Caco-2 (cell line): ENCODE measurements at regions not wholly inside any gene's neighbourhood (a gene's known extent, or its start where the extent isn't known, plus 50 kb on each side); places are given as distances from the start of the nearest gene placed in this dataset.

Experiments used
- BruUV-seq: library from RNA; stranded (reverse); fragments of 400-500 nt; replicated peaks from 2 replicates; lab custom pipeline; 2021; lab: Mats Ljungman, UMichigan
- CTCF ChIA-PET: fragments of 300-600 bp; sonication (Branson Sonifier 250); formaldehyde crosslinking; loops from one replicate; lab custom pipeline; 2022; ENCODE audit warnings: antibody characterized with exemption; lab: Charles Lee
- POLR2A ChIA-PET: fragments of 300-600 bp; sonication (Branson Sonifier 250); formaldehyde crosslinking; loops from one replicate; lab custom pipeline; 2022; ENCODE audit warnings: antibody characterized with exemption; lab: Charles Lee
- DNase-seq, 2 experiments: peaks; one replicate each; pipeline versions ENCODE4 v3.0.0 to v3.0.0-alpha.2; 2020 to 2022
- H3K27me3 ChIP-seq: replicated peaks from 2 replicates; pipeline ENCODE4 v1.6.0; 2011; ENCODE audit warnings: low read length; ENCODE audit not compliant: control insufficient read depth, insufficient read depth
- H3K36me3 ChIP-seq: 2 replicates; pipeline ENCODE4 v1.5.1; 2011; ENCODE audit warnings: low read length; ENCODE audit not compliant: control insufficient read depth, insufficient read depth
- H3K4me1 ChIP-seq: fragments of 250-450 bp; sonication (Bioruptor Pico); 2 replicates; pipeline ENCODE4 v1.5.1; 2020; ENCODE audit warnings: mild to moderate bottlenecking
- H3K4me3 ChIP-seq: 2 replicates; pipeline ENCODE4 v1.5.1; 2011; ENCODE audit warnings: low read depth, mild to moderate bottlenecking, control low read depth, low read length
- H3K9me3 ChIP-seq: fragments of 250-450 bp; sonication (Bioruptor Pico); 2 replicates; pipeline ENCODE4 v1.5.1; 2020; ENCODE audit warnings: mild to moderate bottlenecking, moderate library complexity
- H3K27ac Mint-ChIP-seq: one replicate; pipeline ENCODE4 v1.8.0; 2022; ENCODE audit warnings: mixed read lengths; ENCODE audit not compliant: unreplicated experiment
- H3K27me3 Mint-ChIP-seq: one replicate; pipeline ENCODE4 v1.8.0; 2022; ENCODE audit warnings: mixed read lengths; ENCODE audit not compliant: insufficient read depth, unreplicated experiment
- H3K36me3 Mint-ChIP-seq: one replicate; pipeline ENCODE4 v1.8.0; 2022; ENCODE audit warnings: mild to moderate bottlenecking, mixed read lengths; ENCODE audit not compliant: insufficient read depth, unreplicated experiment
- H3K4me1 Mint-ChIP-seq: one replicate; pipeline ENCODE4 v1.8.0; 2022; ENCODE audit warnings: low read depth, mixed read lengths; ENCODE audit not compliant: unreplicated experiment
- H3K4me3 Mint-ChIP-seq: one replicate; pipeline ENCODE4 v1.8.0; 2022; ENCODE audit warnings: mild to moderate bottlenecking, moderate library complexity, mixed read lengths; ENCODE audit not compliant: unreplicated experiment
- H3K9me3 Mint-ChIP-seq: one replicate; pipeline ENCODE4 v1.8.0; 2022; ENCODE audit warnings: mixed read lengths; ENCODE audit not compliant: unreplicated experiment
- intact Hi-C: fragments of 100-400 bp; cut with micrococcal nuclease; formaldehyde crosslinking; loops from one replicate; pipeline ENCODE4 v1.10.0; 2022; ENCODE audit not compliant: unreplicated experiment
- TF ChIP-seq, protein P1 (sequence below), 2 experiments: fragments of 200-600 bp in 1 of 2; IDR thresholded peaks; 1 replicate in 1 of 2; 2 replicates in 1 of 2; pipeline versions ENCODE4 v1.5.1 to v1.8.0; 2011 to 2022; ENCODE audit warnings: antibody characterized with exemption in 1 of 2, control low read depth in 1 of 2, inconsistent platforms in 1 of 2, low read depth in 1 of 2, low read length in 1 of 2, mild to moderate bottlenecking in 1 of 2, moderate library complexity in 1 of 2; ENCODE audit not compliant: insufficient read depth in 1 of 2, severe bottlenecking in 1 of 2, unreplicated experiment in 1 of 2

DNA sequence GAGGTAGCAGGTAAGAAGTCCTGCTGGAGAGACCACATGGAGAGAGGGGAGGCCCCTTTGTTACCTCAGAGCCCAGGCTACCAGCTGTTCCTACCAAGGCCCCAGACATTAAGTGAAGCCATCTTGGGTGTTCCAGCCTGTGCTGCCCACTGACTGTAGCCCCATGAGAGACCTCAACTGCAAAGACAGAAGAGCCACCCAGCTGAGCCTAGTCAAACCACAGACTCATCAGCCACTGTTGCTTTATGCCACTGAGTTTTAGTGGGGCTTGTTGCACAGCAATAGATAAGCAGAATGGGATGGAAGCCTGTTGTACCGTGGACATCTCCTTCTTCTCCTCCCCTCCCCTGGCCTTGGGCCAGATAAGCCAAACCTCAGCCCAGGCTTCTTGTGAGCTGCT is 83.9 kb downstream of the ADRA2C start:
- Histone ChIP-seq H3K4me3 (no peak overlapping the region), H3K4me1 (no peaks in the 10 kb centered on the region), H3K36me3 (no peaks in the 10 kb centered on the region), H3K27me3 (no peaks in the 10 kb centered on the region), H3K9me3 (no peaks in the 10 kb centered on the region)
- no peak for DNase-seq
- ChIA-PET POLR2A (no interaction called here), CTCF (no interaction called here)
- Mint-ChIP-seq H3K4me1 (no peaks in the 10 kb centered on the region), H3K27ac (no peak overlapping the region), H3K9me3 (peaks cover 13% of the 10 kb centered on the region), H3K27me3 (peaks cover 13% of the 10 kb centered on the region), H3K36me3 (no peaks in the 10 kb centered on the region), H3K4me3 (no peak overlapping the region)
- BruUV-seq: no TSS peak
- intact Hi-C loops: no loop called here
- TF ChIP-seq, protein P1, sequence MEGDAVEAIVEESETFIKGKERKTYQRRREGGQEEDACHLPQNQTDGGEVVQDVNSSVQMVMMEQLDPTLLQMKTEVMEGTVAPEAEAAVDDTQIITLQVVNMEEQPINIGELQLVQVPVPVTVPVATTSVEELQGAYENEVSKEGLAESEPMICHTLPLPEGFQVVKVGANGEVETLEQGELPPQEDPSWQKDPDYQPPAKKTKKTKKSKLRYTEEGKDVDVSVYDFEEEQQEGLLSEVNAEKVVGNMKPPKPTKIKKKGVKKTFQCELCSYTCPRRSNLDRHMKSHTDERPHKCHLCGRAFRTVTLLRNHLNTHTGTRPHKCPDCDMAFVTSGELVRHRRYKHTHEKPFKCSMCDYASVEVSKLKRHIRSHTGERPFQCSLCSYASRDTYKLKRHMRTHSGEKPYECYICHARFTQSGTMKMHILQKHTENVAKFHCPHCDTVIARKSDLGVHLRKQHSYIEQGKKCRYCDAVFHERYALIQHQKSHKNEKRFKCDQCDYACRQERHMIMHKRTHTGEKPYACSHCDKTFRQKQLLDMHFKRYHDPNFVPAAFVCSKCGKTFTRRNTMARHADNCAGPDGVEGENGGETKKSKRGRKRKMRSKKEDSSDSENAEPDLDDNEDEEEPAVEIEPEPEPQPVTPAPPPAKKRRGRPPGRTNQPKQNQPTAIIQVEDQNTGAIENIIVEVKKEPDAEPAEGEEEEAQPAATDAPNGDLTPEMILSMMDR (IDR thresholded peaks at IDR 0.05; ENCODE audit: insufficient read depth in 1 of 2, low read depth in 1 of 2, low read length in 1 of 2, severe bottlenecking in 1 of 2, unreplicated experiment in 1 of 2): no peak

GRCh38 chr4:3851211-3851610 is 85.0 kb downstream of the ADRA2C start:
- Mint-ChIP-seq H3K27me3 (peaks cover 15% of the 10 kb centered on the region), H3K4me1 (no peaks in the 10 kb centered on the region), H3K36me3 (no peaks in the 10 kb centered on the region), H3K4me3 (no peak overlapping the region), H3K27ac (no peak overlapping the region), H3K9me3 (peaks cover 13% of the 10 kb centered on the region)
- BruUV-seq: no TSS peak
- TF ChIP-seq, protein P1 (IDR thresholded peaks at IDR 0.05; ENCODE audit: insufficient read depth in 1 of 2, low read depth in 1 of 2, low read length in 1 of 2, severe bottlenecking in 1 of 2, unreplicated experiment in 1 of 2): no peak
- Histone ChIP-seq H3K4me1 (no peaks in the 10 kb centered on the region), H3K27me3 (no peaks in the 10 kb centered on the region), H3K9me3 (no peaks in the 10 kb centered on the region), H3K36me3 (no peaks in the 10 kb centered on the region), H3K4me3 (no peak overlapping the region)
- ChIA-PET CTCF (no interaction called here), POLR2A (no interaction called here)
- DNase-seq: no peak
- intact Hi-C loops: no loop called here

- intact Hi-C loops: no loop called here
- POLR2A ChIA-PET: no interaction called here
- no peaks in the 10 kb centered on the region for H3K36me3 Mint-ChIP-seq
These were observed 85.7 kb downstream of the ADRA2C start for GRCh38 chr4:3851881-3852280.

More at GRCh38 chr4:3851881-3852280, 85.7 kb downstream of the ADRA2C start:
- H3K27me3 ChIP-seq: no peaks in the 10 kb centered on the region
- H3K27ac Mint-ChIP-seq: no peak overlapping the region
- no peak overlapping the region for H3K4me3 Mint-ChIP-seq
- BruUV-seq: no TSS peak
- TF ChIP-seq, protein P1 (IDR thresholded peaks at IDR 0.05; ENCODE audit: insufficient read depth in 1 of 2, low read depth in 1 of 2, low read length in 1 of 2, severe bottlenecking in 1 of 2, unreplicated experiment in 1 of 2): no peak
- H3K9me3 Mint-ChIP-seq: peaks cover 13% of the 10 kb centered on the region
- CTCF ChIA-PET: no interaction called here
- no peak for DNase-seq
- H3K9me3 ChIP-seq: no peaks in the 10 kb centered on the region
- peaks cover 15% of the 10 kb centered on the region for H3K27me3 Mint-ChIP-seq
- no peaks in the 10 kb centered on the region for H3K4me1 Mint-ChIP-seq
- no peaks in the 10 kb centered on the region for H3K4me1 ChIP-seq
- no peaks in the 10 kb centered on the region for H3K36me3 ChIP-seq
- no peak overlapping the region for H3K4me3 ChIP-seq
